ENCODE measurements at regions not wholly inside any gene's neighbourhood (a gene's known extent, or its start where the extent isn't known, plus 50 kb on each side); places are given as distances from the start of the nearest gene placed in this dataset.

GRCh38 chr6:139687055-139687454, 312.6 kb upstream of the CITED2 start:
- no peak for DNase-seq (ENCODE audit: low read depth)
- no peaks in the 10 kb centered on the region for H3K27me3 ChIP-seq (replicated peaks; ENCODE audit: control insufficient read depth, insufficient read depth, low read length)
- H3K36me3 ChIP-seq (ENCODE audit: control insufficient read depth, insufficient read depth, low read length, severe bottlenecking) = no peaks in the 10 kb centered on the region
- no peaks in the 10 kb centered on the region for H3K9me3 ChIP-seq (ENCODE audit: control insufficient read depth, low read length)
- H3K4me3 ChIP-seq (ENCODE audit: low read length) = no peak overlapping the region
- peaks cover 13% of the 10 kb centered on the region for H3K4me1 ChIP-seq (ENCODE audit: control insufficient read depth, insufficient read depth, low read length)
- H3K9ac ChIP-seq (ENCODE audit: low read length) = no peak overlapping the region

- Histone ChIP-seq H3K36me3 (ENCODE audit: control insufficient read depth, insufficient read depth, low read length, severe bottlenecking) (no peaks in the 10 kb centered on the region), H3K9ac (ENCODE audit: low read length) (no peak overlapping the region), H3K4me3 (ENCODE audit: low read length) (no peak overlapping the region), H3K9me3 (ENCODE audit: control insufficient read depth, low read length) (no peaks in the 10 kb centered on the region), H3K27me3 (replicated peaks; ENCODE audit: control insufficient read depth, insufficient read depth, low read length) (no peaks in the 10 kb centered on the region), H3K4me1 (ENCODE audit: control insufficient read depth, insufficient read depth, low read length) (peaks cover 13% of the 10 kb centered on the region)
- peak; percentile 43 for DNase-seq (ENCODE audit: low read depth)
Observed at GRCh38 chr6:139686308-139686707, 311.9 kb upstream of the CITED2 start.

- Histone ChIP-seq H3K4me3 (ENCODE audit: low read length) (no peak overlapping the region), H3K27me3 (replicated peaks; ENCODE audit: control insufficient read depth, insufficient read depth, low read length) (no peaks in the 10 kb centered on the region), H3K4me1 (ENCODE audit: control insufficient read depth, insufficient read depth, low read length) (peaks cover 14% of the 10 kb centered on the region), H3K9me3 (ENCODE audit: control insufficient read depth, low read length) (no peaks in the 10 kb centered on the region), H3K36me3 (ENCODE audit: control insufficient read depth, insufficient read depth, low read length, severe bottlenecking) (no peaks in the 10 kb centered on the region), H3K9ac (ENCODE audit: low read length) (no peak overlapping the region)
- no peak for DNase-seq (ENCODE audit: low read depth)
Observed at GRCh38 chr6:139685009-139685408, 310.6 kb upstream of the CITED2 start.

GRCh38 chr6:139680819-139681218, 306.4 kb upstream of the CITED2 start:
- Histone ChIP-seq H3K4me3 (ENCODE audit: low read length) (no peak overlapping the region), H3K27me3 (replicated peaks; ENCODE audit: control insufficient read depth, insufficient read depth, low read length) (no peaks in the 10 kb centered on the region), H3K36me3 (ENCODE audit: control insufficient read depth, insufficient read depth, low read length, severe bottlenecking) (no peaks in the 10 kb centered on the region), H3K9ac (ENCODE audit: low read length) (no peak overlapping the region), H3K9me3 (ENCODE audit: control insufficient read depth, low read length) (no peaks in the 10 kb centered on the region), H3K4me1 (ENCODE audit: control insufficient read depth, insufficient read depth, low read length) (peaks cover 13% of the 10 kb centered on the region)
- DNase-seq (ENCODE audit: low read depth) = no peak

- peak; percentile 58 for DNase-seq (ENCODE audit: low read depth)
- H3K4me3 ChIP-seq (ENCODE audit: low read length) = peak overlapping the region; percentile 7
- H3K27me3 ChIP-seq (replicated peaks; ENCODE audit: control insufficient read depth, insufficient read depth, low read length) = no peaks in the 10 kb centered on the region
- H3K36me3 ChIP-seq (ENCODE audit: control insufficient read depth, insufficient read depth, low read length, severe bottlenecking) = no peaks in the 10 kb centered on the region
- H3K9me3 ChIP-seq (ENCODE audit: control insufficient read depth, low read length) = no peaks in the 10 kb centered on the region
- no peak overlapping the region for H3K9ac ChIP-seq (ENCODE audit: low read length)
- peaks cover 13% of the 10 kb centered on the region for H3K4me1 ChIP-seq (ENCODE audit: control insufficient read depth, insufficient read depth, low read length)
Observed at GRCh38 chr6:139679516-139680179, 305.2 kb upstream of the CITED2 start.

GRCh38 chr6:139676718-139677117, 302.3 kb upstream of the CITED2 start:
- H3K36me3 ChIP-seq (ENCODE audit: control insufficient read depth, insufficient read depth, low read length, severe bottlenecking) = no peaks in the 10 kb centered on the region
- no peak overlapping the region for H3K9ac ChIP-seq (ENCODE audit: low read length)
- H3K9me3 ChIP-seq (ENCODE audit: control insufficient read depth, low read length) = no peaks in the 10 kb centered on the region
- H3K27me3 ChIP-seq (replicated peaks; ENCODE audit: control insufficient read depth, insufficient read depth, low read length) = no peaks in the 10 kb centered on the region
- no peak for DNase-seq (ENCODE audit: low read depth)
- H3K4me1 ChIP-seq (ENCODE audit: control insufficient read depth, insufficient read depth, low read length) = peaks cover 13% of the 10 kb centered on the region
- no peak overlapping the region for H3K4me3 ChIP-seq (ENCODE audit: low read length)

GRCh38 chr6:139666284-139666683, 291.8 kb upstream of the CITED2 start:
- DNase-seq (ENCODE audit: low read depth) = no peak
- Histone ChIP-seq H3K4me1 (ENCODE audit: control insufficient read depth, insufficient read depth, low read length) (no peaks in the 10 kb centered on the region), H3K36me3 (ENCODE audit: control insufficient read depth, insufficient read depth, low read length, severe bottlenecking) (no peaks in the 10 kb centered on the region), H3K27me3 (replicated peaks; ENCODE audit: control insufficient read depth, insufficient read depth, low read length) (no peaks in the 10 kb centered on the region), H3K9ac (ENCODE audit: low read length) (no peak overlapping the region), H3K9me3 (ENCODE audit: control insufficient read depth, low read length) (no peaks in the 10 kb centered on the region), H3K4me3 (ENCODE audit: low read length) (no peak overlapping the region)

- no peaks in the 10 kb centered on the region for H3K27me3 ChIP-seq (replicated peaks; ENCODE audit: control insufficient read depth, insufficient read depth, low read length)
- no peaks in the 10 kb centered on the region for H3K36me3 ChIP-seq (ENCODE audit: control insufficient read depth, insufficient read depth, low read length, severe bottlenecking)
- H3K9me3 ChIP-seq (ENCODE audit: control insufficient read depth, low read length) = no peaks in the 10 kb centered on the region
- no peaks in the 10 kb centered on the region for H3K4me1 ChIP-seq (ENCODE audit: control insufficient read depth, insufficient read depth, low read length)
- DNase-seq (ENCODE audit: low read depth) = no peak
- H3K9ac ChIP-seq (ENCODE audit: low read length) = no peak overlapping the region
- no peak overlapping the region for H3K4me3 ChIP-seq (ENCODE audit: low read length)
Observed at GRCh38 chr6:139663996-139664395, 289.5 kb upstream of the CITED2 start.

GRCh38 chr6:139659711-139660110, 285.3 kb upstream of the CITED2 start:
- H3K36me3 ChIP-seq (ENCODE audit: control insufficient read depth, insufficient read depth, low read length, severe bottlenecking) = no peaks in the 10 kb centered on the region
- H3K9me3 ChIP-seq (ENCODE audit: control insufficient read depth, low read length) = no peaks in the 10 kb centered on the region
- H3K4me1 ChIP-seq (ENCODE audit: control insufficient read depth, insufficient read depth, low read length) = no peaks in the 10 kb centered on the region
- H3K27me3 ChIP-seq (replicated peaks; ENCODE audit: control insufficient read depth, insufficient read depth, low read length) = no peaks in the 10 kb centered on the region
- H3K4me3 ChIP-seq (ENCODE audit: low read length) = no peak overlapping the region
- H3K9ac ChIP-seq (ENCODE audit: low read length) = no peak overlapping the region
- DNase-seq (ENCODE audit: low read depth) = no peak

GRCh38 chr6:139659196-139659595, 284.7 kb upstream of the CITED2 start:
- DNase-seq (ENCODE audit: low read depth) = no peak
- Histone ChIP-seq H3K4me3 (ENCODE audit: low read length) (no peak overlapping the region), H3K27me3 (replicated peaks; ENCODE audit: control insufficient read depth, insufficient read depth, low read length) (no peaks in the 10 kb centered on the region), H3K9ac (ENCODE audit: low read length) (no peak overlapping the region), H3K4me1 (ENCODE audit: control insufficient read depth, insufficient read depth, low read length) (no peaks in the 10 kb centered on the region), H3K36me3 (ENCODE audit: control insufficient read depth, insufficient read depth, low read length, severe bottlenecking) (no peaks in the 10 kb centered on the region), H3K9me3 (ENCODE audit: control insufficient read depth, low read length) (no peaks in the 10 kb centered on the region)

- H3K9me3 ChIP-seq (ENCODE audit: control insufficient read depth, low read length) = no peaks in the 10 kb centered on the region
- no peak for DNase-seq (ENCODE audit: low read depth)
- no peaks in the 10 kb centered on the region for H3K27me3 ChIP-seq (replicated peaks; ENCODE audit: control insufficient read depth, insufficient read depth, low read length)
- H3K36me3 ChIP-seq (ENCODE audit: control insufficient read depth, insufficient read depth, low read length, severe bottlenecking) = no peaks in the 10 kb centered on the region
- no peaks in the 10 kb centered on the region for H3K4me1 ChIP-seq (ENCODE audit: control insufficient read depth, insufficient read depth, low read length)
- no peak overlapping the region for H3K9ac ChIP-seq (ENCODE audit: low read length)
- no peak overlapping the region for H3K4me3 ChIP-seq (ENCODE audit: low read length)
Observed at GRCh38 chr6:139657119-139657518, 282.7 kb upstream of the CITED2 start.

Measured in adipocyte (in vitro differentiated cells).